ENCODE measurements at regions not wholly inside any gene's neighbourhood (a gene's known extent, or its start where the extent isn't known, plus 50 kb on each side); places are given as distances from the start of the nearest gene placed in this dataset.

DNA sequence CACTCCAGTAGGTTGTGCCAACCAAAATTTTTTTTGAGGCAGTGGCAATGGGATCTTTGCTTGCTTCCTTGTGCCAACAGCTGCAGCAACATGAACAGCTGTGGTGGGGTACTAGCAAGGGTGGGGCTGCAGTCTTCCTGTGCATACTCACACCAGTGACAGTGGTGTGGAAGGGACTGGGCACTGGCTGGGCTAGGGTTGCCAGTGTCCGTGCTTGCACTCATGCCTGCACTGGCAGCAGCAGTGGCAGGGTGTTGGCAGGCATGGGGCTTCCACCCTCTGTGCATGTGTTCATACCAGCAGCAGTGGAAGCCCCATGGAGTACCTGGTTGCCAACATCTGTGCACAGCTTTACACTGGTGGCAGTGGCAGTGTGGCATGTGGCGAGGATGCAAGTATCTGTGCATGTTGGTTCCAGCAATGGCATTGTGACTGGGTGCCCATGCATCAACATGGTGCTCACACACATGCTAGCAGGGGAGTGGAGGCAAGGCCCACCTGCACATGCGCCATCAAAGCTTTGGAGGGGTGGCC, 1312.6 kb downstream of the PCDH18 start:
- DNase-seq (no peak), ATAC-seq (peak in 1 of 2 donors; percentile 39)
- Histone ChIP-seq H3K27ac (no peak overlapping the region), H3K36me3 (no peaks in the 10 kb centered on the region), H3K4me3 (no peak overlapping the region), H3K27me3 (ENCODE audit: low read depth) (no peaks in the 10 kb centered on the region), H3K9me3 (no peaks in the 10 kb centered on the region), H3K4me1 (no peaks in the 10 kb centered on the region)
- TF ChIP-seq, protein P1, sequence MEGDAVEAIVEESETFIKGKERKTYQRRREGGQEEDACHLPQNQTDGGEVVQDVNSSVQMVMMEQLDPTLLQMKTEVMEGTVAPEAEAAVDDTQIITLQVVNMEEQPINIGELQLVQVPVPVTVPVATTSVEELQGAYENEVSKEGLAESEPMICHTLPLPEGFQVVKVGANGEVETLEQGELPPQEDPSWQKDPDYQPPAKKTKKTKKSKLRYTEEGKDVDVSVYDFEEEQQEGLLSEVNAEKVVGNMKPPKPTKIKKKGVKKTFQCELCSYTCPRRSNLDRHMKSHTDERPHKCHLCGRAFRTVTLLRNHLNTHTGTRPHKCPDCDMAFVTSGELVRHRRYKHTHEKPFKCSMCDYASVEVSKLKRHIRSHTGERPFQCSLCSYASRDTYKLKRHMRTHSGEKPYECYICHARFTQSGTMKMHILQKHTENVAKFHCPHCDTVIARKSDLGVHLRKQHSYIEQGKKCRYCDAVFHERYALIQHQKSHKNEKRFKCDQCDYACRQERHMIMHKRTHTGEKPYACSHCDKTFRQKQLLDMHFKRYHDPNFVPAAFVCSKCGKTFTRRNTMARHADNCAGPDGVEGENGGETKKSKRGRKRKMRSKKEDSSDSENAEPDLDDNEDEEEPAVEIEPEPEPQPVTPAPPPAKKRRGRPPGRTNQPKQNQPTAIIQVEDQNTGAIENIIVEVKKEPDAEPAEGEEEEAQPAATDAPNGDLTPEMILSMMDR (IDR thresholded peaks at IDR 0.05), result no peak
- intact Hi-C loops (cut with DNase I), result no loop called here

DNA sequence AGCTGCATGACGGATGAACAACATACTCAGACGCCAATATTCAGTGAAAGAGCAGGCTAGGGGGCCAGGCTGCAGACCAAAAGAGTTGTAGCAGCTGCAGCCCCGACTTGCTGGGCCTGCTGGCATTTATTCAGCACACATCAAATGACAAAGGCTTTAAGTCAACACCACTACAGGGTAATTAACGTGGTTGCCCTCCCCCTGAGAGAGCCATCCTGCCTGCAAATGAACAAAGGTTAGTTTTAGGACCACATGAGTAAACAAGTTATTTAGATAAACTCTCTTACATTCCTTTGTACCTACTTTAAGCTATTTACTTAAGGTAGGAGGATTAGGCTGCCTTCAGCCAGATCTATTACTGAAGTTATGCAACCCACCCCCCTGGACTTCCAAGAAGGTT, 1329.1 kb downstream of the PCDH18 start:
- intact Hi-C loops (cut with DNase I), result no loop called here
- ATAC-seq (no peak), DNase-seq (no peak)
- Histone ChIP-seq H3K4me3 (no peak overlapping the region), H3K4me1 (no peaks in the 10 kb centered on the region), H3K27ac (no peak overlapping the region), H3K9me3 (no peaks in the 10 kb centered on the region), H3K36me3 (no peaks in the 10 kb centered on the region), H3K27me3 (ENCODE audit: low read depth) (no peaks in the 10 kb centered on the region)
- TF ChIP-seq, protein P1 (IDR thresholded peaks at IDR 0.05), result no peak

DNA sequence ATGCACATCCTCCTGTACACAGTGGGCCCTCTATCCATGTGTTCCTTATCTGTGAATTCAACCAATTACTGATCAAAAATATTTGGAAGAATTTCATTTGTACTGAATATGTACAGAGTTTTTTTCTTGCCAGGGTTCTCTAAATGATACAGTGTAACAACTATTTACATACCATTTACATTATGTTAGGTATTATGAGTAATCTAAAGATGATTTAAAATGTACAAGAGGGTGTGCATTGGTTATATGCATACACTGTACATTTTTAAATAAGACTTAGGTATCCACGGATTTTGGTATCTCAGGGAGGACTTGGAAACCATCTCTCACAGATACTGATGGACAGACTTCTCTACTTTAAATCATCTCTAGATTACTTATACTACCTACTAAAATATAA, 1333.9 kb downstream of the PCDH18 start:
- no peaks in the 10 kb centered on the region for H3K4me1 ChIP-seq
- DNase-seq (no peak), ATAC-seq (no peak)
- H3K27ac ChIP-seq, result no peak overlapping the region
- TF ChIP-seq, protein P1 (IDR thresholded peaks at IDR 0.05), result no peak
- no peak overlapping the region for H3K4me3 ChIP-seq
- H3K36me3 ChIP-seq, result no peaks in the 10 kb centered on the region
- no peaks in the 10 kb centered on the region for H3K9me3 ChIP-seq
- intact Hi-C loops (cut with DNase I), result no loop called here
- H3K27me3 ChIP-seq (ENCODE audit: low read depth), result no peaks in the 10 kb centered on the region

DNA sequence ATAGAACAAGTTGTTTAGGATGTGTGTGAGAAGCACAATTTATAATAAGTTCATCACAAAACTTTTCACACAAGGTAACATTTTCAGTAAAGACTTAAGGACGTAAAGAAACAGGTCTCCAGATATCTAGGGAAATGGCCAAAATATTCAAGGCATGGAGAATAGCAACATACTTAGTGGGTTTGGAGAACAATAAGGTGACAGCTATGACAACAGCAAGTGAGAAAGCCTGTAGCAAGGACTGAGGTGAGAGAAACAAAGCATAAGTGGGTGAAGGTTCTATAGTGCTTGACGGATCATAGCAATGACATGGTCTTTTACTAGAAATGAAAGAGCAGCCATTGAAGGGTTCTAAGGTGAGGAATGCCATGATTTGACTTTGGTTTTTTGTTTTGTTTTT, 1337.3 kb downstream of the PCDH18 start:
- intact Hi-C loops (cut with DNase I), result no loop called here
- Histone ChIP-seq H3K36me3 (no peaks in the 10 kb centered on the region), H3K9me3 (no peaks in the 10 kb centered on the region), H3K4me3 (no peak overlapping the region), H3K27me3 (ENCODE audit: low read depth) (no peaks in the 10 kb centered on the region), H3K27ac (no peak overlapping the region), H3K4me1 (no peaks in the 10 kb centered on the region)
- TF ChIP-seq, protein P1 (IDR thresholded peaks at IDR 0.05), result no peak
- DNase-seq (no peak), ATAC-seq (no peak)

DNA sequence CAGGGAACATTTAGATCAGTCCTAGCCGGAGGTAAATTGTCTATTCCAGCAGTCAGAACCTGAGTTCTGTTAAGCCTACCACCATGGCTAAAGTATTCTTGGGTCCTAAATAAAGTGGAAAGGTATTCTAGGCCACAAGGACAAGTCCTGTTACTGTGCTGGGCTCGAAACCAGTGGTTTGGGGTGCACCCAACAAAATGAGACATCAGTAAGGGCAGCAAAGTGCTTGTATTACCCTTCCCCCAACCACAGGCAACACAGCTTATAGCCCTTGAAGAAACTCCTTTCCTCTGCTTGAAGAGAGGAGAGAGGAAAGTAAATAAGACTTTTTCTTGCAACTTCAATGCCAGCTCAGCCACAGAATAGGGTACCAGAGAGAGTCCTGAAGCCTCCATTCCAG, 1345.6 kb downstream of the PCDH18 start:
- intact Hi-C loops (cut with DNase I), result no loop called here
- TF ChIP-seq, protein P1 (IDR thresholded peaks at IDR 0.05), result no peak
- H3K4me3 ChIP-seq, result no peak overlapping the region
- DNase-seq (no peak), ATAC-seq (no peak)
- H3K27ac ChIP-seq, result no peak overlapping the region
- H3K36me3 ChIP-seq, result no peaks in the 10 kb centered on the region
- H3K4me1 ChIP-seq, result no peaks in the 10 kb centered on the region
- no peaks in the 10 kb centered on the region for H3K27me3 ChIP-seq (ENCODE audit: low read depth)
- no peaks in the 10 kb centered on the region for H3K9me3 ChIP-seq

DNA sequence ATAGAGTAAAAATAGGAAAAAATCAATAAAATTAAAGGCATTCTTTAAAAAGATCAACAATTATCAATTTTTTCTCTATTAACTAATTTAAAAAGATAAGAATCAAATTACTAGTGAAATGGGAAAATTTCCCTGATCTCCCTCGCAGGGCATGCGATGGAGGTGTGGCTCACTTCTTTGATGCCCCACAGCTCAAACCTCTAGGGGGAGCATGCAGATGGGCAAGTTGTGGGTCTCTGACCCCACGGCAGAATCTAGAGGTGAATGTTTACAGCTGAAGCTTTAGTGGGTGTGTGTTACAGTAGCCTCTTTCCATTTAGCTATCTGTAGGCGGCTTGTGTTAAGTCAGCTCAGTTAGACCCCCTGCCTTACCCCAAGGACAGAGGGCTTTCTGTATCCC, 1348.8 kb downstream of the PCDH18 start:
- H3K36me3 ChIP-seq, result no peaks in the 10 kb centered on the region
- no peaks in the 10 kb centered on the region for H3K27me3 ChIP-seq (ENCODE audit: low read depth)
- no peak overlapping the region for H3K27ac ChIP-seq
- H3K9me3 ChIP-seq, result no peaks in the 10 kb centered on the region
- DNase-seq, result no peak
- H3K4me3 ChIP-seq, result no peak overlapping the region
- TF ChIP-seq, protein P1 (IDR thresholded peaks at IDR 0.05), result no peak
- intact Hi-C loops (cut with DNase I), result no loop called here
- ATAC-seq, result no peak
- no peaks in the 10 kb centered on the region for H3K4me1 ChIP-seq

All from lower lobe of right lung (tissue), 2 donors.